PFSK-1 (cell line): ENCODE measurements at regions not wholly inside any gene's neighbourhood (a gene's known extent, or its start where the extent isn't known, plus 50 kb on each side); places are given as distances from the start of the nearest gene placed in this dataset.

Experiments used
- FOXP2 ChIP-seq: optimal IDR thresholded peaks from 2 replicates; pipeline ENCODE3; 2011; ENCODE audit warnings: borderline replicate concordance, control low read depth, inconsistent platforms; ENCODE audit not compliant: insufficient read depth; ENCODE audit errors: extremely low read length, extremely low read depth
- POLR2AphosphoS5 ChIP-seq: IDR thresholded peaks from 2 replicates; pipeline ENCODE4 v1.6.1; 2012; ENCODE audit warnings: low read depth, mild to moderate bottlenecking, control low read depth, low read length, moderate library complexity
- SIN3A ChIP-seq: IDR thresholded peaks from 2 replicates; pipeline ENCODE4 v1.6.1; 2012; ENCODE audit warnings: mild to moderate bottlenecking, low read length, moderate library complexity, borderline replicate concordance; ENCODE audit not compliant: insufficient read depth
- TAF1 ChIP-seq: IDR thresholded peaks from 2 replicates; pipeline ENCODE4 v1.6.1; 2012; ENCODE audit warnings: low read length, control low read depth, borderline replicate concordance; ENCODE audit not compliant: insufficient read depth
- TF ChIP-seq, protein P1 (sequence below), 2 experiments: IDR thresholded peaks; 2 replicates each; pipeline versions ENCODE4 v1.6.1 to v1.8.0; 2011 to 2012; ENCODE audit warnings: low read depth in 2 of 2, low read length in 2 of 2, control low read depth in 1 of 2, inconsistent platforms in 1 of 2, mild to moderate bottlenecking in 1 of 2, moderate library complexity in 1 of 2; ENCODE audit not compliant: insufficient read depth in 1 of 2

DNA sequence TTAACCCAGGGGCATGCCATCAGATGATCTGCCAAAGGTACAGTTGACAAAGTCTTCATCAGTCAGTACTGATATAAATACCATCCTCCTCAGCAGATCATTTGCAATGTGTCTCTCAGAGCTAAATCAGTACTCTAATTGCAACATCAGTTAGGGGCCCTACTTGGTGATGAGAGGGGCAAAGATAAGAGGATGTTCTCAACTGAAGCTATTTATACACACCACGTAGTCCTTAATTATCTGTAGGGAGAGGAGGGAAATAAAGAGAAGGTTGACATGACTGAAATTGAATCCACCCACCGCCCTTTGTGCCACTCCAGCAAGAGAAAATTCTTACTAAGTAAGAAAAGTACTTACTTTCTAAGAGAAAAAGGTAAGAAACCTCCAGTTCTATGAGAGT lies 157.8 kb upstream of the NUDT4 start:
- TF ChIP-seq POLR2AphosphoS5 (no peak), TAF1 (no peak), SIN3A (no peak)
- TF ChIP-seq, protein P1, sequence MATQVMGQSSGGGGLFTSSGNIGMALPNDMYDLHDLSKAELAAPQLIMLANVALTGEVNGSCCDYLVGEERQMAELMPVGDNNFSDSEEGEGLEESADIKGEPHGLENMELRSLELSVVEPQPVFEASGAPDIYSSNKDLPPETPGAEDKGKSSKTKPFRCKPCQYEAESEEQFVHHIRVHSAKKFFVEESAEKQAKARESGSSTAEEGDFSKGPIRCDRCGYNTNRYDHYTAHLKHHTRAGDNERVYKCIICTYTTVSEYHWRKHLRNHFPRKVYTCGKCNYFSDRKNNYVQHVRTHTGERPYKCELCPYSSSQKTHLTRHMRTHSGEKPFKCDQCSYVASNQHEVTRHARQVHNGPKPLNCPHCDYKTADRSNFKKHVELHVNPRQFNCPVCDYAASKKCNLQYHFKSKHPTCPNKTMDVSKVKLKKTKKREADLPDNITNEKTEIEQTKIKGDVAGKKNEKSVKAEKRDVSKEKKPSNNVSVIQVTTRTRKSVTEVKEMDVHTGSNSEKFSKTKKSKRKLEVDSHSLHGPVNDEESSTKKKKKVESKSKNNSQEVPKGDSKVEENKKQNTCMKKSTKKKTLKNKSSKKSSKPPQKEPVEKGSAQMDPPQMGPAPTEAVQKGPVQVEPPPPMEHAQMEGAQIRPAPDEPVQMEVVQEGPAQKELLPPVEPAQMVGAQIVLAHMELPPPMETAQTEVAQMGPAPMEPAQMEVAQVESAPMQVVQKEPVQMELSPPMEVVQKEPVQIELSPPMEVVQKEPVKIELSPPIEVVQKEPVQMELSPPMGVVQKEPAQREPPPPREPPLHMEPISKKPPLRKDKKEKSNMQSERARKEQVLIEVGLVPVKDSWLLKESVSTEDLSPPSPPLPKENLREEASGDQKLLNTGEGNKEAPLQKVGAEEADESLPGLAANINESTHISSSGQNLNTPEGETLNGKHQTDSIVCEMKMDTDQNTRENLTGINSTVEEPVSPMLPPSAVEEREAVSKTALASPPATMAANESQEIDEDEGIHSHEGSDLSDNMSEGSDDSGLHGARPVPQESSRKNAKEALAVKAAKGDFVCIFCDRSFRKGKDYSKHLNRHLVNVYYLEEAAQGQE (IDR thresholded peaks at IDR 0.05; ENCODE audit: insufficient read depth in 1 of 2, low read depth in 2 of 2, low read length in 2 of 2) = no peak

DNA sequence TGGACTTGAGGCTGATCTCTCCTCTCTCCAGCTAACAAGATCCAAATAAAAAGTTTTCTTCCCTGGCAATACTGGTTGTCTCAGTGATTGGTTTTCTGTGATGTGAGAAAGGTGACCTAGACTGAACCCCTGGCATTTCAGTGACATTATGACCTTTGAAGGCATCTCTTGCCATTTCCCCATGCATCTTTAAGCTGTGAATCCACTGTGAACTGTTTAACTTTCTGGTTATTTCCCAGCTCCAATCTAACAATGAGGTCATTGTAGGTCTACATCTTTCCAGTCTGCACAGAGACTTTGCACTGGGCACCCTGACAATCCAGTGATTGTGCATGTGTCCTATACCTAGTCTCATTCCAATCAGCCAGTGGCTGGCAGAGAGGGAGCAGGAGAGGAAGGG lies 155.9 kb upstream of the NUDT4 start:
- TF ChIP-seq TAF1 (no peak), FOXP2 (no peak), POLR2AphosphoS5 (no peak), SIN3A (no peak)
- TF ChIP-seq, protein P1 (IDR thresholded peaks at IDR 0.05; ENCODE audit: insufficient read depth in 1 of 2, low read depth in 2 of 2, low read length in 2 of 2) = no peak

DNA sequence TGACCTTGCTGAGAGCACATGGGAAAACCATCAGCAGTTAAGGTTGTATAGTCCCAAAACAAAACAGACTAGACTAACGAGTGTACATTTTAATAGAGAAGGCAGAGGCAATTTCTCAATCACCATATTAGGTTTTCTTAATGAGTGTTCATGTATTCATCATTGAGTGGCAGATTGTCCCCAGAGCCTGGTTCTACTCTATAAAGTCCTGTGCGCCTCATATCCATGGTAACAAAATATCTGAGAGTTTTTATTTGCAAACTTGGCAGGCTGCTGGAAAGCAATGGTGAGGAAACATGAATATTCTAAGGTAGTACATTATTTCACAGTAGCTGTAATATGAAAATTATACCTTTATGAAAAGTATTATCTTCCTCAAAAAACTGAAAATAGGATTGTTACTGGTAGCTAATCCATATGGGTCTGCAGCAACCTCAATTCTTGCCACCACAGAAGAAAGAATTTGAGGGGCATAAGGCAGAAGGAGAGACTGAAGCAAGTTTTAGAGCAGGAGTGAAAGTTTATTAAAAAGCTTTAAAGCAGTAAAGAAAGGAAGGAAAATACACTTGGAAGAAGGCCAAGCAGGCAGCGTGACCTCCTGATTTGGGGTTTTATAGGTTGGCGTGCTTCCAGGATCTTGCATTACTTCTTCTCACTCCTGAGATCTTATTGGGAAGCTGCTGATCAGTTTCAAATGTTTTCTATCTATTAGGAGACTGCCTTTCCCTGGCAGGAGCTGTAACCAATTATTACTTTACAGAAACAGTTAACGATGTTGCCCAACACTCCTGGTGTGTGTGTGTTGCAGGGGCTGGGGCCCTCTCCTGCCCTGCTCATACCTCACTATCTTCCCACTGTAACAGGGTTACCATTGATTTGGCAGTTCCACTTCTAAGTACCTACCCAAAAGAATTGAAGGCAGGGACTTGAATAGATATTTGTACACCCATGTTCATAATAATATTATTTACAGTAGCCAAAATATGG lies 154.0 kb upstream of the NUDT4 start:
- no peak for TF ChIP-seq FOXP2
- no peak for TF ChIP-seq TAF1
- no peak for TF ChIP-seq SIN3A
- TF ChIP-seq POLR2AphosphoS5 = no peak
- TF ChIP-seq, protein P1 (IDR thresholded peaks at IDR 0.05; ENCODE audit: insufficient read depth in 1 of 2, low read depth in 2 of 2, low read length in 2 of 2) = no peak

DNA sequence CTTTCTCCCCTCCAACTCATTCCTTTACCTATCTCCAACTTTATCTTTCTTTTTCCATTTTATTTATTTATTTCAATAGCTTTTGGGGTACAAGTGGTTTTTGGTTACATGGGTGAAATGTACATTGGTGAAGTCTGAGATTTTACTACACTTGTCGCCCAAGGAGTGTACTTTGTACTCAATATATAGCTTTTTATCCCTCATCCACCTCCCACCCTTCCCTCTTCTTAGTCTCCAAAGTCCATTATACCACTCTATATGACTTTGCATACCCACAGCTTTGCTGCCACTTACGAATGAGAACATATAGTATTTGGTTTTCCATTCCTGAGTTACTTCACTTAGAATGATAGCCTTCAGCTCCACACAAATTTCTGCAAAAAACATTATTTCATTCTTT lies 152.6 kb upstream of the NUDT4 start:
- TF ChIP-seq FOXP2 (no peak), TAF1 (no peak), SIN3A (no peak), POLR2AphosphoS5 (no peak)
- TF ChIP-seq, protein P1 (IDR thresholded peaks at IDR 0.05; ENCODE audit: insufficient read depth in 1 of 2, low read depth in 2 of 2, low read length in 2 of 2) = no peak

DNA sequence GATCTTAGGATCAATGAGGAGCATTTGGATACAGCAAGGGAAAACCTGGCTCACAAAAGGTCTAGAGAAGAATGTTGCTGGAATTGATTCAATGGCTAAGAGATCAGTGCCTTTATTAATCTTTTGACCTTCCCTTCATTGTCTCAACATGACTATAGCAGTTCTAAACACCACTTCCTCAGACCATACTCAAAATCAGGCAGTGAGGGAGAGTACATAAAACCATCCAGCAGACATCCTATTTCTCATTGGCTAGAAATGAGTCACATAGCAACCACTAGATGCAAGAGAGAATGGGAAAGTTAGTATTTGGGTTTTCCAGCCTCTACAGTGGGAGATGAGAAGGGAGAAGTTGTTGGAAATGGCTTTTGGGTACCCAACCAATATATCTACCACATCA lies 151.4 kb upstream of the NUDT4 start:
- TF ChIP-seq TAF1 (no peak), SIN3A (no peak), FOXP2 (no peak), POLR2AphosphoS5 (no peak)
- TF ChIP-seq, protein P1 (IDR thresholded peaks at IDR 0.05; ENCODE audit: insufficient read depth in 1 of 2, low read depth in 2 of 2, low read length in 2 of 2) = no peak
